Esophagus muscularis mucosa (tissue), 4 donors: ENCODE measurements at regions not wholly inside any gene's neighbourhood (a gene's known extent, or its start where the extent isn't known, plus 50 kb on each side); places are given as distances from the start of the nearest gene placed in this dataset.

Source experiments
- EP300 ChIP-seq: sonication (generic); formaldehyde crosslinking; IDR thresholded peaks from one replicate; pipeline ENCODE4 v1.6.1; 2017; ENCODE audit warnings: antibody characterized with exemption
- POLR2A ChIP-seq: fragments of 450-650 bp; IDR thresholded peaks from one replicate; pipeline ENCODE4 v1.6.1; 2017; ENCODE audit warnings: antibody characterized with exemption, moderate library complexity, mild to moderate bottlenecking, low read depth
- POLR2AphosphoS5 ChIP-seq, 2 donors: sonication (generic); formaldehyde crosslinking; IDR thresholded peaks; one replicate each; pipeline ENCODE4 v1.6.1; 2017; ENCODE audit warnings: antibody characterized with exemption in 2 of 2
- TF ChIP-seq, protein P1 (sequence below), 3 experiments: fragments of 200-600 bp in 2 of 3; fragments of 450-650 bp in 1 of 3; sonication (generic) in 2 of 3; IDR thresholded peaks; one replicate each; pipeline ENCODE4 v1.5.1; 2017 to 2019; ENCODE audit warnings: antibody characterized with exemption in 3 of 3, mild to moderate bottlenecking in 2 of 3, moderate library complexity in 1 of 3

DNA sequence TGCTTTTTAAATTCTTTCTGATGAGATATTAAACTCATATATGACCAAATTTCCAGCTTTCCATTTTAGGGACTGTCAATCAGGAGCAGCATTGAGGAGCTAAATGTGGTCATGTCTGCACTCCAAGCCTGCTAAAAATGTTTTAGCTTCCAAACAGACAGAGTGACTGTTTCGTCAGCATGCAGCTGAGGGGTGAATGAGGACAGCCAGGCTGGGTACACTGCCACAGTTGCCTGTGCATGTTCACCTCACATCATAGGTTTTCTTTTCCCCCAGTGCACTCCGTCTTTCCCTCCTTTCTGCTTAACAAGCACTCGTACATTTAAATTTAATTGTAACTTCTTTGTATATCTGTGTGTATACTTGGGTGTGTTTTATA is 138.1 kb downstream of the ARRDC3 start:
- TF ChIP-seq, protein P1, sequence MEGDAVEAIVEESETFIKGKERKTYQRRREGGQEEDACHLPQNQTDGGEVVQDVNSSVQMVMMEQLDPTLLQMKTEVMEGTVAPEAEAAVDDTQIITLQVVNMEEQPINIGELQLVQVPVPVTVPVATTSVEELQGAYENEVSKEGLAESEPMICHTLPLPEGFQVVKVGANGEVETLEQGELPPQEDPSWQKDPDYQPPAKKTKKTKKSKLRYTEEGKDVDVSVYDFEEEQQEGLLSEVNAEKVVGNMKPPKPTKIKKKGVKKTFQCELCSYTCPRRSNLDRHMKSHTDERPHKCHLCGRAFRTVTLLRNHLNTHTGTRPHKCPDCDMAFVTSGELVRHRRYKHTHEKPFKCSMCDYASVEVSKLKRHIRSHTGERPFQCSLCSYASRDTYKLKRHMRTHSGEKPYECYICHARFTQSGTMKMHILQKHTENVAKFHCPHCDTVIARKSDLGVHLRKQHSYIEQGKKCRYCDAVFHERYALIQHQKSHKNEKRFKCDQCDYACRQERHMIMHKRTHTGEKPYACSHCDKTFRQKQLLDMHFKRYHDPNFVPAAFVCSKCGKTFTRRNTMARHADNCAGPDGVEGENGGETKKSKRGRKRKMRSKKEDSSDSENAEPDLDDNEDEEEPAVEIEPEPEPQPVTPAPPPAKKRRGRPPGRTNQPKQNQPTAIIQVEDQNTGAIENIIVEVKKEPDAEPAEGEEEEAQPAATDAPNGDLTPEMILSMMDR (IDR thresholded peaks at IDR 0.05) = no peak
- TF ChIP-seq POLR2A = no peak
- no peak for TF ChIP-seq POLR2AphosphoS5 (IDR thresholded peaks at IDR 0.05)
- no peak for TF ChIP-seq EP300
